OCI-LY3 (cell line): ENCODE measurements at regions not wholly inside any gene's neighbourhood (a gene's known extent, or its start where the extent isn't known, plus 50 kb on each side); places are given as distances from the start of the nearest gene placed in this dataset.

Experiments used
- H2AFZ ChIP-seq: fragments of 200-600, 300-600 bp; shearing (Covaris generic); 2 replicates; pipeline ENCODE4 v1.6.0; 2014; ENCODE audit warnings: antibody characterized with exemption, low read depth, low read length
- H3K27ac ChIP-seq: fragments of 200-600, 300-600 bp; sonication (generic); 2 replicates; pipeline ENCODE4 v1.5.1; 2014; ENCODE audit warnings: mild to moderate bottlenecking, low read length, moderate library complexity, mixed read lengths
- H3K27me3 ChIP-seq: fragments of 200-600, 300-600 bp; sonication (generic); 2 replicates; pipeline ENCODE4 v1.6.1; 2014; ENCODE audit warnings: low read depth, low read length, mixed read lengths
- H3K36me3 ChIP-seq: fragments of 200-600, 300-600 bp; sonication (generic); replicated peaks from 2 replicates; pipeline ENCODE3; 2014; ENCODE audit warnings: low read depth, low read length, mixed read lengths
- H3K4me1 ChIP-seq: fragments of 300-600, 200-600 bp; sonication (generic); 2 replicates; pipeline ENCODE4 v1.6.1; 2014; ENCODE audit warnings: low read length, mixed read lengths
- H3K4me2 ChIP-seq: fragments of 200-600, 300-600 bp; sonication (generic); 2 replicates; pipeline ENCODE4 v1.6.1; 2014; ENCODE audit warnings: low read length, mixed read lengths
- H3K4me3 ChIP-seq: fragments of 300-600, 200-600 bp; sonication (generic); 2 replicates; pipeline ENCODE4 v1.5.1; 2014; ENCODE audit warnings: antibody characterized with exemption, mild to moderate bottlenecking, low read length, moderate library complexity
- H3K79me2 ChIP-seq: fragments of 300-600, 200-600 bp; shearing (Covaris generic); 2 replicates; pipeline ENCODE4 v1.6.1; 2014; ENCODE audit warnings: mild to moderate bottlenecking, low read length, mixed read lengths
- H3K9ac ChIP-seq: fragments of 300-600, 200-600 bp; shearing (Covaris generic); 2 replicates; pipeline ENCODE4 v1.6.0; 2014; ENCODE audit warnings: mild to moderate bottlenecking, low read length, moderate library complexity
- H3K9me3 ChIP-seq: fragments of 200-600, 300-600 bp; shearing (Covaris generic); 2 replicates; pipeline ENCODE4 v1.6.1; 2014; ENCODE audit warnings: low read length, mixed read lengths; ENCODE audit not compliant: insufficient read depth
- H4K20me1 ChIP-seq: fragments of 200-600, 300-600 bp; sonication (generic); 2 replicates; pipeline ENCODE4 v1.6.1; 2016; ENCODE audit warnings: low read length, mixed read lengths; ENCODE audit not compliant: insufficient read depth
- CTCF ChIP-seq: fragments of 200-600, 300-600 bp; sonication (generic); IDR thresholded peaks from 2 replicates; pipeline ENCODE4 v1.5.1; 2014; ENCODE audit warnings: antibody characterized with exemption, low read length, low read depth
- EZH2phosphoT487 ChIP-seq: fragments of 200-600 bp; shearing (Covaris generic); IDR thresholded peaks from 2 replicates; pipeline ENCODE4 v1.6.1; 2018; ENCODE audit warnings: antibody characterized with exemption, mixed run types, low read depth

GRCh38 chr5:164763206-164763605 lies 1257.8 kb downstream of the MAT2B start:
- no peaks in the 10 kb centered on the region for H3K9me3 ChIP-seq
- H3K4me3 ChIP-seq, result no peak overlapping the region
- H3K4me1 ChIP-seq, result no peaks in the 10 kb centered on the region
- H3K79me2 ChIP-seq, result no peaks in the 10 kb centered on the region
- H2AFZ ChIP-seq, result no peak overlapping the region
- H3K27me3 ChIP-seq, result no peaks in the 10 kb centered on the region
- no peak for TF ChIP-seq EZH2phosphoT487
- no peak overlapping the region for H3K9ac ChIP-seq
- H3K27ac ChIP-seq, result no peak overlapping the region
- H3K4me2 ChIP-seq, result no peak overlapping the region
- no peaks in the 10 kb centered on the region for H4K20me1 ChIP-seq
- no peaks in the 10 kb centered on the region for H3K36me3 ChIP-seq

- no peak overlapping the region for H3K4me3 ChIP-seq
- no peaks in the 10 kb centered on the region for H3K79me2 ChIP-seq
- H3K27ac ChIP-seq, result no peak overlapping the region
- no peak overlapping the region for H2AFZ ChIP-seq
- no peaks in the 10 kb centered on the region for H3K36me3 ChIP-seq
- TF ChIP-seq EZH2phosphoT487 (no peak), CTCF (no peak)
- no peaks in the 10 kb centered on the region for H3K4me1 ChIP-seq
- no peaks in the 10 kb centered on the region for H3K9me3 ChIP-seq
- no peak overlapping the region for H3K9ac ChIP-seq
- H3K4me2 ChIP-seq, result no peak overlapping the region
- no peaks in the 10 kb centered on the region for H4K20me1 ChIP-seq
- H3K27me3 ChIP-seq, result no peaks in the 10 kb centered on the region
Observed at GRCh38 chr5:164772122-164772521, 1266.7 kb downstream of the MAT2B start.

GRCh38 chr5:164784230-164784629 lies 1278.8 kb downstream of the MAT2B start:
- no peak overlapping the region for H3K4me2 ChIP-seq
- H3K9ac ChIP-seq, result no peak overlapping the region
- H4K20me1 ChIP-seq, result no peaks in the 10 kb centered on the region
- no peak overlapping the region for H3K27ac ChIP-seq
- H3K9me3 ChIP-seq, result no peaks in the 10 kb centered on the region
- no peak overlapping the region for H3K4me3 ChIP-seq
- H3K27me3 ChIP-seq, result no peaks in the 10 kb centered on the region
- no peaks in the 10 kb centered on the region for H3K36me3 ChIP-seq
- no peak overlapping the region for H2AFZ ChIP-seq
- TF ChIP-seq CTCF (no peak), EZH2phosphoT487 (no peak)
- no peaks in the 10 kb centered on the region for H3K79me2 ChIP-seq
- H3K4me1 ChIP-seq, result no peaks in the 10 kb centered on the region

GRCh38 chr5:164798110-164798509 lies 1292.7 kb downstream of the MAT2B start:
- Histone ChIP-seq H3K4me1 (no peaks in the 10 kb centered on the region), H4K20me1 (no peaks in the 10 kb centered on the region), H3K27ac (no peak overlapping the region), H3K9ac (no peak overlapping the region), H2AFZ (no peak overlapping the region), H3K36me3 (no peaks in the 10 kb centered on the region), H3K4me3 (no peak overlapping the region), H3K9me3 (no peaks in the 10 kb centered on the region), H3K4me2 (no peak overlapping the region), H3K79me2 (no peaks in the 10 kb centered on the region), H3K27me3 (no peaks in the 10 kb centered on the region)
- TF ChIP-seq CTCF (no peak), EZH2phosphoT487 (no peak)

GRCh38 chr5:164799391-164799790 lies 1294.0 kb downstream of the MAT2B start:
- Histone ChIP-seq H3K9me3 (no peaks in the 10 kb centered on the region), H2AFZ (no peak overlapping the region), H3K4me3 (no peak overlapping the region), H3K9ac (no peak overlapping the region), H3K79me2 (no peaks in the 10 kb centered on the region), H3K4me2 (no peak overlapping the region), H3K27me3 (no peaks in the 10 kb centered on the region), H3K36me3 (no peaks in the 10 kb centered on the region), H3K4me1 (no peaks in the 10 kb centered on the region), H3K27ac (no peak overlapping the region), H4K20me1 (no peaks in the 10 kb centered on the region)
- no peak for TF ChIP-seq CTCF
- no peak for TF ChIP-seq EZH2phosphoT487
